HepG2 (cell line): ENCODE measurements at regions not wholly inside any gene's neighbourhood (a gene's known extent, or its start where the extent isn't known, plus 50 kb on each side); places are given as distances from the start of the nearest gene placed in this dataset.

Experiments
- PTBP1 ChIP-seq: fragments of 200-400 bp; formaldehyde crosslinking; IDR thresholded peaks from 2 replicates; pipeline ENCODE4 v1.6.1; 2018; ENCODE audit warnings: low read length, low read depth; ENCODE audit not compliant: poor library complexity, severe bottlenecking
- RELA ChIP-seq: sonication (generic); formaldehyde crosslinking; IDR thresholded peaks from 2 replicates; pipeline ENCODE4 v1.4.0; 2020; ENCODE audit warnings: missing genetic modification reagents
- ZNF552 ChIP-seq: sonication (generic); formaldehyde crosslinking; IDR thresholded peaks from 2 replicates; pipeline ENCODE4 v1.9.0; 2022; ENCODE audit warnings: missing genetic modification reagents, mild to moderate bottlenecking, borderline replicate concordance
- TF ChIP-seq, protein P1 (sequence below): sonication (generic); formaldehyde crosslinking; IDR thresholded peaks from 2 replicates; pipeline ENCODE4 v1.8.1; 2023; ENCODE audit warnings: mild to moderate bottlenecking, moderate library complexity, missing genetic modification reagents
- TF ChIP-seq, protein P2 (sequence below): sonication (generic); formaldehyde crosslinking; IDR thresholded peaks from 2 replicates; pipeline ENCODE4 v1.5.0; 2020; ENCODE audit warnings: mild to moderate bottlenecking, missing genetic modification reagents, moderate library complexity

DNA sequence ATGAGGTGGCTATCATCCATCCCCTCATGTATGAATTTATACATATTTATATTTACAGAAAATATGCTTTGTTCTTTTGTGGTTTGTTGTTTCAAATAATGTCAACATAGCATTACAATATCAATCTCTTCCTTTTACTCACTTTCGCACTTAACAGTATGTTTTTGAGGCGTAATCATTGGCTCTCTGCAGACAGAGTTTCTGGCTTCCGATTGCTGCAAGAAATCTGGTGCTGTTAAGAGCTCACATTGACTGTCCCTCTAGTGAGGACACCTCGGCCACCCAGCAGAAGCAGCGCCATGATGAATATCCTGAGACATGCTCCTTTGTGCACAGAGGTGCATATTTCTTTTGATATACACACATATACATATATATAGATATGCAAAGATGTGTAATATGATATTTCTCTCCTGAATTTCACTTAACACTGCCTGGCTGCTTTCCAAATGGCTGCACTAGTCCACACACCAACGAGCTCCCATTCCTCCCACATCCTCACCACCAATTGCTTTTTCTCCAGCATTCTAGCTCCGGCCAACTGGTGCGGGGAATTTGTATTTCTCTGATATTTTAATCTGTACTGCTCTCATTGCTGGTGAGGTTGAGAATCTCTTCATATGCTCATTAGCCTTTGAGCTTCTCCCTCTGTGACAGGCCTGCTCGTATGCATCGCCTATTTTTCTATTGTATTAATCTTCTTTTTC lies 248.4 kb downstream of the SIPA1L2 start:
- TF ChIP-seq, protein P1, sequence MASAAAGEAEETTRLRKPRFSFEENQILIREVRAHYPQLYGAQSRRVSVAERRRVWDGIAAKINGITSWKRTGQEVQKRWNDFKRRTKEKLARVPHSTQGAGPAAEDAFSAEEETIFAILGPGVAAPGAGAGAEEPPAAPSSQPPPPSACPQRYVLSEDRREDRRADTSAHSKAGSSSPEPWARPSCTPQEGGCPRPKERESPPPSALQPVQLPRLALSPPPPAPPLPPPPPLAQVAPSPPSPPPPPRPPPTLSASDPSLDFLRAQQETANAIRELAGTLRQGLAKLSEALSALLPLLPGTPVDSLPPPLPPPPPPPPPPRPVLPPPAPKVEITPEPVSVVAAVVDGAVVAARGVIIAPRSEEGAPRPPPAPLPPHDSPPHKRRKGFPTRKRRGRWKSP (CRISPR knock-in tag): no peak
- TF ChIP-seq, protein P2, sequence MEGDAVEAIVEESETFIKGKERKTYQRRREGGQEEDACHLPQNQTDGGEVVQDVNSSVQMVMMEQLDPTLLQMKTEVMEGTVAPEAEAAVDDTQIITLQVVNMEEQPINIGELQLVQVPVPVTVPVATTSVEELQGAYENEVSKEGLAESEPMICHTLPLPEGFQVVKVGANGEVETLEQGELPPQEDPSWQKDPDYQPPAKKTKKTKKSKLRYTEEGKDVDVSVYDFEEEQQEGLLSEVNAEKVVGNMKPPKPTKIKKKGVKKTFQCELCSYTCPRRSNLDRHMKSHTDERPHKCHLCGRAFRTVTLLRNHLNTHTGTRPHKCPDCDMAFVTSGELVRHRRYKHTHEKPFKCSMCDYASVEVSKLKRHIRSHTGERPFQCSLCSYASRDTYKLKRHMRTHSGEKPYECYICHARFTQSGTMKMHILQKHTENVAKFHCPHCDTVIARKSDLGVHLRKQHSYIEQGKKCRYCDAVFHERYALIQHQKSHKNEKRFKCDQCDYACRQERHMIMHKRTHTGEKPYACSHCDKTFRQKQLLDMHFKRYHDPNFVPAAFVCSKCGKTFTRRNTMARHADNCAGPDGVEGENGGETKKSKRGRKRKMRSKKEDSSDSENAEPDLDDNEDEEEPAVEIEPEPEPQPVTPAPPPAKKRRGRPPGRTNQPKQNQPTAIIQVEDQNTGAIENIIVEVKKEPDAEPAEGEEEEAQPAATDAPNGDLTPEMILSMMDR: no peak
- TF ChIP-seq ZNF552 (CRISPR knock-in tag) (no peak), RELA (no peak), PTBP1 (no peak)
